HG03520 (cell line): ENCODE measurements at regions not wholly inside any gene's neighbourhood (a gene's known extent, or its start where the extent isn't known, plus 50 kb on each side); places are given as distances from the start of the nearest gene placed in this dataset.
"Not testable (repeated sequence)": the region's sequence is repeated elsewhere in the genome, so short reads cannot be mapped to it uniquely, and the experiment has no call there.

Experiments
- ATAC-seq: cut with Tn5 transposase; IDR thresholded peaks from one replicate; pipeline ENCODE4 v1.9.1; 2021; ENCODE audit warnings: mild to moderate bottlenecking, moderate library complexity; ENCODE audit not compliant: unreplicated experiment

GRCh38 chr6:14584450-14584849 lies 466.9 kb downstream of the CD83 start:
- no peak for ATAC-seq

DNA sequence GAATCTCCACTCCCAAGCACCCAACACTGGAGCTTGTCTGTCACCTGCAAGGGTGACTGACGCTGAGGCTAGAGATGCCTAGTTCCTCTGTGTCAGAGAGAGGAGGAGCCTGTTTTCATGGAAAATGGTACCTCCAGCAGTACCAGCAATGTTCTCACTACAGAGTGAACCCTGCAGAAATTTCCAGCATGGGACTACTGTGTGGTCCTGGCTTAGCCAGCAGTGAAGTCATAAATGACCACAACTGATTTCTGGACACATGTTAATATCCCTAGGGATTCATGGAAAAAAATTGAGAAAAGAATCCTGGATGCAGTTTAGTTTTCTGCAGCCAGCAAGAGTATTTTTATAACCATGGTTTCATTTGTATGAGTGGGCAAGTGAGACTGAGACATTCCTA lies 468.1 kb downstream of the CD83 start:
- ATAC-seq, result no peak

GRCh38 chr6:14589175-14589574 lies 471.6 kb downstream of the CD83 start:
- no peak for ATAC-seq

DNA sequence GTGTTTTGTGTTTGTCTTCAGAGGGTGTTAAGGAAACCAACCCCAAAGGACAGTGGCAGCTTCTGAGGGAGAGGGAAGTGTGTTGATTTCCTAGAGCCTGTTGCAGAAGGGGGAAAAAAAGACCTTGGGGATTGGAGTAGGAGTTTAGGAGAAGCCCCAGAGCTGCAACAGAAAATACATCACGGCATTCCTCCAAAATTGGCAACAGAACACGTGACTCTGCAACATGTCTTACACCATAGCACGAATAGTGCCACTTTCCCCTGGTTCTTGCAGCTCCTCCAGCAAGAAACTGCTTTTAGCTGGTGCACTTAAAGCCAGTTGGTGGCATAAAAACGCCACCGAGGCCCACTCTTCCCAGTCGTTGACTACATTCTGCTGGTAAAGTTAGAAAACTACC lies 473.0 kb downstream of the CD83 start:
- ATAC-seq, result no peak

DNA sequence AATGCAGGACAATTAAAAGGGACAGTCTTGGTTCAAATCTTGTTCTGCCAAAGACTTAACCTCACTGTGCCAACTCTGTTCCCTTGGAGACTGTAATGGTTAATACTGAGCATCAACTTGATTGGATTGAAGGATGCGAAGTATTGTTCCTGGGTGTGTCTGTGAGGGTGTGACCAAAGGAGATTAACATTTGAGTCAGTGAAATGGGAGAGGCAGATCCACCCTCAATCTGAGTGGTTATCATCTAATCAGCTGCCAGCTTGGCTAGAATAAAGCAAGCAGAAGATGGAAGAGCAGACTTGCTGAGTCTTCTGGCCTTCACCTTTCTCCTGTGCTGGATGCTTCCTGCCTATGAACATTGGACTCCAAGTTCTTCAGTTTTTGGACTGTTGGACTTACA lies 474.4 kb downstream of the CD83 start:
- no peak for ATAC-seq

DNA sequence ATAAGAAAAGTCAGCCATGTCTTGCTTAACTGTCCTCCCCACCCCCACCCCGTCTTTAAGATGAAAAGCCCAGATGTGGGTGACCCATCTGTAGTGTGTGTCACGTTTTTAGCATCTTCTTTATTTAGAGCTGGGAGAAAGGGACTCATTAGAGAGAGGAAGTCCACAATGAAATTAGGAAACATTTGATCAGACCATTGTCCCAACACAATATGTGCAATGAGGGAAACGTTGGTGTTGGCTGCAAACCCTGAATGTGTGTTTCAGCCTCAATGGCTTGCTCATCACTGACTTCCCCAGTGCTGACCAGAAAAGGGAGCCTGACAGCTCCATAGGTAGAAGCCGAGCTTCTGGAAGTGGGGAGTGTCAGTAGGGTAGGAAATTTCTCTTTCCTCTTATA lies 475.7 kb downstream of the CD83 start:
- no peak for ATAC-seq

DNA sequence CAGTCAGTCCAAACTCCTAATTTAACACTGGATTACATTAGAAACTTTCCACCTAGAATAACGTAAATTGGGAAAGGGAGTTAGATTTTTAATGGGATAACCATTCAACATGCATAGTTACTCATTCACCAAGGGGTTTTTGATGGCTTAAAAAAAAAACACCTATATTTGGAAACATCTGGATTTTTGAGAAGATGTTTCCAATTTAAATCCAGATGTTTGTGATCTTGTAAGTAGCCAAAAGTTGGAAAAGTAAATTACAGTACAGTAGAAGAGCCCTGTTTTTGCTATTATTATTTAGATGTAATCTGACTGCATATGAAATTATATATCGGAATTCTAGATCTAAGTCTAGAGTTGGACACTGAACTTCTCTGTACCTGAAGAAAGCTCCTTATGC lies 478.2 kb downstream of the CD83 start:
- ATAC-seq, result no peak

DNA sequence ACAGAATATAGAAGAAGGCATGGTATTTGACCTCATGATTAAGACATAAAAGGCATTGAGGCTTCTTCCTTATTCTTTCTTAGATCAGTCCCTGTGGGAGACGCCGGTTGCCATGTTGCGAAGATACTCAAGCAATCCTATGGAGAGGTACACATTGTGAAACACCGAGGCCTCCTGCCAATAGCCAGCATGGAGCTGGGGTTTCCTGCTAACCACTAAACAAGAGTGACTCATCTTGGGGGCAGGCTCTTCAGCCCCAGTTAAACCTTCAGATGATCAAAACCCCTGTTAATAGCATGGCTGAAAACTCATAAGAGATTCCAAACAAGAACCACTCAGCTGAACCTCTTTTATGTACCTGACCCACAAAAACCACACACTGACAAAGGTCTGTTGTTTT lies 478.8 kb downstream of the CD83 start:
- no peak for ATAC-seq

GRCh38 chr6:14597090-14597489 lies 479.5 kb downstream of the CD83 start:
- no peak for ATAC-seq

GRCh38 chr6:14598017-14598864 lies 480.7 kb downstream of the CD83 start:
- ATAC-seq, result no peak

- ATAC-seq, result not testable (repeated sequence)
Measured at GRCh38 chr6:14600306-14600705, 482.7 kb downstream of the CD83 start.

DNA sequence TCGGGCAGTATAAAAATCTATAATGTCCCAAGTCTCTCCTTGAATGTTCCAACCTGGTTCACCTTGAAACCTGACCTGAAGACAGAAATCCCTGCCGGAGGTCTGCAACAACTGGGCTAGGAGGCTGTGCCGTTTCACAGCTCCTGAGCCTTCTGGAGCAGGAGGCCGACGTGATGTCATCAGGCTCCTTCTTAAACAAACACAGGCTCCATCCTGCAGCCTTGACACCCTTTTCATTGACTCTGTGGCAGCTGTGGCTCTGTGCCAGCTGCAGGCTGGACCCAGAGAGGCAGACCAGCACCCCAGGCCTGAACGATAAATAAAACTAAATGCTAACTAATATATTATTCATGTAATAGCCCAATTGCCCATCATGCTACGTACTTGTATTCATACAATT lies 483.9 kb downstream of the CD83 start:
- ATAC-seq, result no peak

- ATAC-seq, result no peak
Measured at GRCh38 chr6:14606353-14606752, 488.8 kb downstream of the CD83 start.

GRCh38 chr6:14610141-14610540 lies 492.6 kb downstream of the CD83 start:
- no peak for ATAC-seq

DNA sequence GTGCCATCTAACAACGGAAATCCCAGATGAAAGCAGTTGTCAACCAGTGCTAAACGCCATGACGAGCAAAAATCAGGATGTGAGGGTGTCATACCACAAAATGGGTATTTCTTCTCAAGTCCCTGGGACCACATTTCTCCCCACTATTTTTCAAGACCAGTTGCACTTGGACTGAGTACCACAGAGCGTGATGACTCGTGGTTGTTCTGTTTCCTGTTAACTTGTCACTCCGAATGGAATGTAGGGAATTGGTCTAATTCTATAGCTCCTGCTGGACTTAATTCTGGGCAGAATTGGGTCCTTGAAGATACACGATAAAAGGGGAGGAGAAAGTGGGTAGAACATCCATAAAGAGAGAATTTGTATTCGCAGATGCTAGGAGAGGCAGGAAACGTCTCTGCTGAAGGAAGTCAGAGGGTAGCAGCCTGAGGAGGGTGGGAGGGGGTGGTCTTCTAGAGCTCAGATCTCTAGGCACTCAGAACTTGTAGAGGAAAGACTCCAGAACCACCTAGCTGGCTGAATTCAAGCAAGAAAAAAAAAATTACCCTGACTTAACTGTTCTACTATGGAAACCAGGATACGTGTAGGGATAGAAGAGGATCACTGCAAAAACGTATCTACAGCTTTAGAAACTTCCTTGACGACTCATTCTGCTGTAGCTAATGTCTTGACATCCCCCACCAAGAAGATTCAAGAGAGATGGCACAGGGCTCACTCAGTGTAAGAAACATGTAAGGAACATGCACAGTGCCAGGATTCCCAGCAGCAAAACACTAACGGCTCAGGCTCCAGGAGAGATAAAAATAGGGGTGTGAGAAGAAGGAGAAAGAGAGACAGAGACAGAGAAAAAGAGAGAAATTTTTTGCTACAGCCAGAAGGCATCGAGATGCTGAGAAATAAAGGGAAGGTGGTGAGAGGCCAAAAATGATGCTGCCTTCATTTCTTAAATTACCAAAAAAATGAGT lies 494.7 kb downstream of the CD83 start:
- ATAC-seq, result no peak

- no peak for ATAC-seq
Measured at GRCh38 chr6:14614631-14615030, 497.1 kb downstream of the CD83 start.

DNA sequence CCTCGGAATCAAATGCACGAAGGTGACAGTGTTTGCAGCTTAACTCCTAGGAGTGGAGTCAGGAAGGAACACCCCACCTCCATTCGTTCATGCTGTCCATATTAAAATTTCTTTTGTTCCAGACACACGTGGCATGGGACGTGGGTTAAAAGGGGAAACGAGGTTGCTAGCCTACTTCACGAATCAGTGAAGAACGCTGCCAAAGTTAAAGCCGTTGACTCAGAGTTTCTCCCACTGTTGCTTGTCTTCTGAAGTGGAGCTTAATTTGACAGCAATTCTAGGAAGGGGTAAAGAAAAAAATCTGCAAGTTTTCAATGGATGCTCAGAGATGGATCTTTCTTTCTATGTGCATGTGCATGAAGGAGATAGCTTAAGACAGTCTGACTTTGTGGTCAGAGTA lies 499.1 kb downstream of the CD83 start:
- no peak for ATAC-seq

DNA sequence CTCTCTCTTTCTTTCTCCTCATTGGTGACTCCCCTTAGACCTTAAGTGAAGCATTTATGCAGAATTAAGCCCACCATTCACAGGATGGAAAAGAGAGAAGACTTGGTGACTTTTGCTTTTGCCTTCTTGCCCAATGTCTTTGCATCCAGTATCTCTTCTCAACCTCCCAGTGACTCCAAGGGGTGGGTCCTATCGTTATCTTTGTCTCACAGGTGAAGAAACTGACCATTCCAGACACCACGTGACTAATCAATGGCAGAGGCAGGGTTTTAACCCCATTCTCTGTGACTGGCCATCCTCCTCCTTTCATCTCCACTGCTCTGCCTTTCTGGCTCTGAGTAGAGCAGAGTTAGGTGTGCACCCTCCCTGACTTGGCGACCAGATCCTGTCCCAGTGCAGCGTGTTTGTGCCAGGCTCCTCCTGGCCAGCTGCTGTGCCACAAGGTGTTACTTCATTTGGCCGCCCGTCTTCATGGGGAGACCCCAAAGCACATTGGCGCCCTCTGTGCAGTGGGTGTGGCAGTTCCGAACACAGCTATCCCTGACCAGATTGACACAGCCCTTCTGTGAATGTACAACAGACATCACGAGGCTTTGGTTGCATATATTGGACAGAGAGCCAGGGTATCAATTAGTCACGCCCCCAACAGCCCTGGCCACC lies 501.3 kb downstream of the CD83 start:
- ATAC-seq, result no peak

- no peak for ATAC-seq
Measured at GRCh38 chr6:14619419-14619781, 501.8 kb downstream of the CD83 start.

DNA sequence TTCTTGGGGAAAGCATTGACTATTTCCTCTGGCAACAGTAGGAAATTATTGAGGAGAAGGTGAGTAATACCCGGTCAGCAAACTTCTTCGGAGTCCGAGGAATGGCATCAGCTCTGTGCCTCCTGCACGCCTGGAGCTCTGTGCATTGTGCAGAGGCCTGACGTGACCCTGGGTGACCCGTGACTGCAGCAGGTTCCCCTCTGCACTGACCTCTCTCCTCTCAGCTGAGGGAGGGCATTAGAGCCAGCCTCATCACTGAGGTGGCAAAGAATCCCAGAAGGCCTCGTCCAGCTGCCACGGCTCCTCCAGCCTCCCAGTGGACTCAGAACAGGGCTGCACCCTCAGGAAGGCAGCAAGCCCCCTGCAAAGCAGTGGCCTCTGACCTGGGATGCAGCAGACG lies 502.9 kb downstream of the CD83 start:
- no peak for ATAC-seq

DNA sequence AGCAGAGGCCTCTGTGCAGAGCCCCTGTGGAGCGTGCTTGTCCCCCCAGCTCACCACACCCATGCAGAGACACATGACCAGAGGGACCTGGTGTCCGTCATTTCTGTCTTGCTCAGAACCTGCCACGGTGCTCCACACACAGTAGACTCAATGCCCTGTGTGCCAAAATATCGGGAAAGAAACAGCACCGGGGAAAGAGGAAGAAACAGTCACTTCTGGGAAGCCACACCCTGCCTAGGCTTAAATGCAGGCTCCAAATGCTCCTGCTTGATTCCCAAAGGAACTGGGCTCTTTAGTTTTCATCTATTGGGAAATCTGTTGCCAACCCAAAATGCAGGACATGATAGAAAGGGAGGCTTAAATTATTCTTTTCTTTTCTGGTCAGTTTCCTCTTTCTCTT lies 503.9 kb downstream of the CD83 start:
- ATAC-seq, result no peak
